ENCODE measurements at regions not wholly inside any gene's neighbourhood (a gene's known extent, or its start where the extent isn't known, plus 50 kb on each side); places are given as distances from the start of the nearest gene placed in this dataset.

DNA sequence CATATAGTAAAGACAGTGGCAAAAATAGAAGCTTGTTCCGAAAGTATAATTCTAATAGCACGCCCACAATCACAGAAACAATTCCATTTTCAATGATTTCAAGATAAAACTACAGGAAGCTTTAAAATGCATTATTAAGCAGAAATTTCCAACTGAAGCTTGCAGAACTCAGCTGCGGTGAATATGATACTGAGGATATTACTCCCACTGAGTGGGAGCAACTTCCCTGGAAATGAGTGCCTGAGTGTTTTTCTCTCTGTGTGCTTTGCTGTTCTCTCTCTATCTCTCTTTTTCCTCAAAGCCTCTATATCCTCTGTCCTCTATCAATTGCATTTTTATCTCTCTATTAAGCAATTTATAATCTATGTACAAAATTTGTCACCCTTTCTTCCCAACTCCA, 187.5 kb upstream of the PRDM9 start:
- no peak overlapping the region for H3K27ac ChIP-seq
- TF ChIP-seq, protein P1, sequence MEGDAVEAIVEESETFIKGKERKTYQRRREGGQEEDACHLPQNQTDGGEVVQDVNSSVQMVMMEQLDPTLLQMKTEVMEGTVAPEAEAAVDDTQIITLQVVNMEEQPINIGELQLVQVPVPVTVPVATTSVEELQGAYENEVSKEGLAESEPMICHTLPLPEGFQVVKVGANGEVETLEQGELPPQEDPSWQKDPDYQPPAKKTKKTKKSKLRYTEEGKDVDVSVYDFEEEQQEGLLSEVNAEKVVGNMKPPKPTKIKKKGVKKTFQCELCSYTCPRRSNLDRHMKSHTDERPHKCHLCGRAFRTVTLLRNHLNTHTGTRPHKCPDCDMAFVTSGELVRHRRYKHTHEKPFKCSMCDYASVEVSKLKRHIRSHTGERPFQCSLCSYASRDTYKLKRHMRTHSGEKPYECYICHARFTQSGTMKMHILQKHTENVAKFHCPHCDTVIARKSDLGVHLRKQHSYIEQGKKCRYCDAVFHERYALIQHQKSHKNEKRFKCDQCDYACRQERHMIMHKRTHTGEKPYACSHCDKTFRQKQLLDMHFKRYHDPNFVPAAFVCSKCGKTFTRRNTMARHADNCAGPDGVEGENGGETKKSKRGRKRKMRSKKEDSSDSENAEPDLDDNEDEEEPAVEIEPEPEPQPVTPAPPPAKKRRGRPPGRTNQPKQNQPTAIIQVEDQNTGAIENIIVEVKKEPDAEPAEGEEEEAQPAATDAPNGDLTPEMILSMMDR (IDR thresholded peaks at IDR 0.05), result no peak

DNA sequence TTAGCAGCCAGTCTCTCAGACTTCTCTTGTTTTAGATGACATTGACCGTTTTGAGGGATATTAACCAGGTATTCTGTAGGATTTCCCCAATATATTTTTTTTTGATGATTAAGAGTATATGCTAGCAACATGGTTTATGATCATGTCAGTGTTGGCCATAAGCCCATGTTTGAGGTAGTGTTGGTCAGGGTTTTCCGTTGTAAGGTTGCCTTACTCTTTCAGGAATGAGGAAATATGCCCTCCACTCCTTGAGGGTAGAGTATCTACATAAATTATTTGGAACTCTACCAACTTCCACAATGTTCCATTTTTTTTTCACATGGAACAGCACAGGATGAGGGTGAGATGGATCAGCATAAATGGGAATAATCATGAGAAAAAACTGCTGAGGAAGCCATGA, 188.4 kb upstream of the PRDM9 start:
- no peak overlapping the region for H3K27ac ChIP-seq
- TF ChIP-seq, protein P1 (IDR thresholded peaks at IDR 0.05), result no peak
- TF ChIP-seq ZFX (IDR thresholded peaks at IDR 0.05; ENCODE audit: borderline replicate concordance), result no peak

DNA sequence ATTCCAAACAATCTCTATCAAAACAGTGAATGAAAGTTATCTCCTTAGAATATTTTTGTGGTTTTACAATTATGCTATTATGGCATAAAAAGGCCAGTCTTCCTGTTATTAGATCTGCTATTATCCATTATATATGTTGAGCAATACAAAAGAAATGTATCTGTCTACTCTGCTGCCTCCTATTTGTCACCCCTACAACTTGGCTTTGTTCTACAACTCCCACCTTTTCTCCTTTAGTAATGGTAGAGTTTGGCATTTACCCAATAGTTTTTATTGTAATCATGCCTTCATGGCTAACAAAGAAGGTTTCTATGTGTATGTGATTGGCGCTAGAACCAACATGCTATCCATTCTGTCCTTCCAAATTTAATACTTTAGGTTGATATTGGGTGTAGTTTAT, 189.2 kb upstream of the PRDM9 start:
- no peak for TF ChIP-seq ZFX (IDR thresholded peaks at IDR 0.05; ENCODE audit: borderline replicate concordance)
- TF ChIP-seq, protein P1 (IDR thresholded peaks at IDR 0.05), result no peak
- no peak overlapping the region for H3K27ac ChIP-seq

DNA sequence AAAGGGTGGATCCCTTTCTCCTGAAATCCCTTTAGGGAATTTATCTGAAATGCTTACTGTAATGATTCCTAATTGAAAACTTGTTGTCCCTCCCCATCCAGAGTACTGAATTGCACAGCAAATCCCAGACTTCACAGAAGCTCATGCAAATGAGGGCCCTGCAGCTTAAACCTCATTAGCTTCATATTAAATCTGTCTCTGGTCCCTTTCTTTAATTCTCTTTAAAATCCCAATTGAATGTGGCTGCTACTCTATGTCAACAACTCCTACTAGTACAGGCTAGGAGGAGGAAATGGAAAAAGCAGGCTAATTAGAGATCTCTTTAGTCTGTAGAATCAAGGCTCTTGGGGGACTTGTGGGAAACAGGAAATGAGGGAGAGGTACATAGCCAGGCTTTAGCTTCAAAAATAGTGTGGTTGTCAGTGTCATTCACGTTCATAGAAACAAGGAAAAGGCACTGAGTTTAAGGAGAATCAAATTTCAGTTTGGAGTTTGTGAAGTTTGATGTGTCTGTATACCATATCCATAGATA, 191.3 kb upstream of the PRDM9 start:
- H3K27ac ChIP-seq, result no peak overlapping the region
- TF ChIP-seq, protein P1 (IDR thresholded peaks at IDR 0.05), result no peak
- no peak for TF ChIP-seq ZFX (IDR thresholded peaks at IDR 0.05; ENCODE audit: borderline replicate concordance)

DNA sequence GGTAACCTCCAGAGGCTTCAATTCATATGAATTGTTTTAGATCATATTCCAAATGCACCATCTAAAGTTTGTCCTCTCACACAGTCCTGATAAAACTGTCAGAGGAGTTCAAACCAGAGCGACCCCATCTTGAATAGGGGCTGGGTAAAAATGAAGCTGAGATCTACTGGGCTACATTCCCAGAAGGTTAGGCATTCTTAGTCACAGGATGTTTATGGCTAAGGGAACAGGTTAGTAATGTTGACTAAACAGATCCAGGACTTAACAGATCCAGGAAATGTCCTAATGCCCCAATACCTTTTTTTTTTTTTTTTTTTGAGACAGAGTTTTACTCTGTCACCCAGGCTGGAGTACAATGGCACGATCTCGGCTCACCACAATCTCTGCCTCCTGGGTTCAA, 192.6 kb upstream of the PRDM9 start:
- TF ChIP-seq, protein P1 (IDR thresholded peaks at IDR 0.05), result no peak
- TF ChIP-seq ZFX (IDR thresholded peaks at IDR 0.05; ENCODE audit: borderline replicate concordance), result no peak
- H3K27ac ChIP-seq, result no peak overlapping the region

DNA sequence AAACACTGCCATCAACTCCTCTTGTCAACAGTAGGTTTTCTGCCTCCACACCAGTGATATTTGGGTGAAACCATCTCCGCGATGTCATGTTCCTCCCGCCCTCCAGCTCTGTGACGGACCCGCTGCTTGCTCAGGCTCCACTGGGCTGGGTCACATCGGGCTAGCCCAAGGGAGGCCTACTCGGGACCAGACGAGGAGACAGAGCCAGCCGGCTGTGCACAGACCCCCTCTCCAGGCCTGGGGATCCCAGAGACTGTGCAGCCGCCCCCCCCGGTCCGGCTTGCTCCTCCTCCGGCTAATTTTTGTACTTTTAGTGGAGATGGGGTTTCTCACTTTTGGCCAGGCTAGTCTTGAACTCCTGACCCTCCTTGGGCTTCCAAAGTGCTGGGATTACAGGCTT, 202.4 kb upstream of the PRDM9 start:
- no peak overlapping the region for H3K27ac ChIP-seq
- TF ChIP-seq, protein P1 (IDR thresholded peaks at IDR 0.05), result no peak
- no peak for TF ChIP-seq ZFX (IDR thresholded peaks at IDR 0.05; ENCODE audit: borderline replicate concordance)

DNA sequence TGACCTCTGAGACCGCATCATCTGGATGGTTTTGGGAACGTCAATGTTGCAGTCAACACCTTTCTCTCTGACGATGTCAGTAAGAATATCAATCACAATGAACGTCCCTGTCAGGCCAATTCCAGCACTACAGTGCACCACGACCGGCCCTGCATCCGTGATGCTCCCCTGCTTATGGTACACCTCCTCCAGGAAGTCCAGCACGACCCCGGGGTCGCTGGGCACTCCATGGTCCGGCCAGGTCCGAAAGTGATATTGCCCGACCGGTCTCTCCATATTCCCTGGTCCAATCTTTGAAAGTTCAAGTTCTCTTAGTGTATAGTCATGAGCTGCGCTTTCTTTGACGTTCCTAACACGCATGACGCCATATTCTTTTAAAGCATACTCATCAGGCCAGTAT, 203.6 kb upstream of the PRDM9 start:
- TF ChIP-seq, protein P1 (IDR thresholded peaks at IDR 0.05), result no peak
- TF ChIP-seq ZFX (IDR thresholded peaks at IDR 0.05; ENCODE audit: borderline replicate concordance), result no peak
- H3K27ac ChIP-seq, result no peak overlapping the region

All from 22Rv1 (cell line).